ENCODE measurements at regions not wholly inside any gene's neighbourhood (a gene's known extent, or its start where the extent isn't known, plus 50 kb on each side); places are given as distances from the start of the nearest gene placed in this dataset.
"Not testable (repeated sequence)": the region's sequence is repeated elsewhere in the genome, so short reads cannot be mapped to it uniquely, and the experiment has no call there.

- no peak for TF ChIP-seq BACH2 (CRISPR knock-in tag; IDR thresholded peaks at IDR 0.05; ENCODE audit: borderline replicate concordance)
- TF ChIP-seq PATZ1 (CRISPR knock-in tag; IDR thresholded peaks at IDR 0.05; ENCODE audit: borderline replicate concordance): no peak
These were observed 178.7 kb upstream of the IRAK1BP1 start (continued) for GRCh38 chr6:78688668-78689067.

- TF ChIP-seq TOX (CRISPR knock-in tag; IDR thresholded peaks at IDR 0.05; ENCODE audit: borderline replicate concordance) (no peak), BACH2 (CRISPR knock-in tag; IDR thresholded peaks at IDR 0.05; ENCODE audit: borderline replicate concordance) (no peak), CSRNP3 (CRISPR knock-in tag; IDR thresholded peaks at IDR 0.05) (no peak), TSHZ2 (CRISPR knock-in tag; IDR thresholded peaks at IDR 0.05) (no peak), ISL1 (CRISPR knock-in tag; IDR thresholded peaks at IDR 0.05) (no peak), CREB5 (CRISPR knock-in tag; IDR thresholded peaks at IDR 0.05; ENCODE audit: low read depth) (no peak), ZFP30 (CRISPR knock-in tag; IDR thresholded peaks at IDR 0.05) (no peak), ZC3H10 (CRISPR knock-in tag; IDR thresholded peaks at IDR 0.05) (no peak), POU6F1 (CRISPR knock-in tag; IDR thresholded peaks at IDR 0.05; ENCODE audit: borderline replicate concordance, low read depth) (no peak), PATZ1 (CRISPR knock-in tag; IDR thresholded peaks at IDR 0.05; ENCODE audit: borderline replicate concordance) (no peak), SNAI2 (CRISPR knock-in tag; IDR thresholded peaks at IDR 0.05) (no peak), ZNF565 (CRISPR knock-in tag; conservative IDR thresholded peaks at IDR 0.05; ENCODE audit: low read depth) (no peak), CSDC2 (CRISPR knock-in tag; IDR thresholded peaks at IDR 0.05) (no peak)
- ATAC-seq: 0 out of 3 replicates have a peak, but pooled peaks have one; percentile 32
These were observed 173.5 kb upstream of the IRAK1BP1 start for GRCh38 chr6:78693835-78694234.

- ATAC-seq: not testable (repeated sequence)
These were observed 172.7 kb upstream of the IRAK1BP1 start for GRCh38 chr6:78694628-78695027.

GRCh38 chr6:78700991-78701390 is 166.4 kb upstream of the IRAK1BP1 start:
- TF ChIP-seq SNAI2 (CRISPR knock-in tag; IDR thresholded peaks at IDR 0.05) (no peak), ZNF565 (CRISPR knock-in tag; conservative IDR thresholded peaks at IDR 0.05; ENCODE audit: low read depth) (no peak), GLIS3 (CRISPR knock-in tag; IDR thresholded peaks at IDR 0.05) (no peak), CSDC2 (CRISPR knock-in tag; IDR thresholded peaks at IDR 0.05) (no peak), ISL1 (CRISPR knock-in tag; IDR thresholded peaks at IDR 0.05) (no peak), OSR1 (CRISPR knock-in tag; IDR thresholded peaks at IDR 0.05) (no peak), ARNTL (CRISPR knock-in tag; IDR thresholded peaks at IDR 0.05; ENCODE audit: borderline replicate concordance, low read depth) (no peak), ZFP3 (CRISPR knock-in tag; IDR thresholded peaks at IDR 0.05) (no peak)

More at GRCh38 chr6:78700991-78701390, 166.4 kb upstream of the IRAK1BP1 start:
- ATAC-seq: peak; percentile 77

Data from SK-N-SH treated with all-trans-retinoic acid at 6 μM for 48 hours (cell line).